VCaP (cell line): ENCODE measurements at regions not wholly inside any gene's neighbourhood (a gene's known extent, or its start where the extent isn't known, plus 50 kb on each side); places are given as distances from the start of the nearest gene placed in this dataset.

Experiments
- H3K27ac ChIP-seq: fragments of 450-650 bp; 2 replicates; pipeline ENCODE4 v1.5.1; 2017
- CTCF ChIP-seq: fragments of 450-650 bp; conservative IDR thresholded peaks from 2 replicates; pipeline ENCODE4 v1.5.1; 2017; ENCODE audit warnings: mild to moderate bottlenecking, moderate library complexity

GRCh38 chr1:223012938-223013337 is 130.1 kb downstream of the TLR5 start:
- TF ChIP-seq CTCF = no peak
- no peak overlapping the region for H3K27ac ChIP-seq

GRCh38 chr1:223014142-223014873 is 128.7 kb downstream of the TLR5 start:
- no peak overlapping the region for H3K27ac ChIP-seq
- no peak for TF ChIP-seq CTCF

- no peak overlapping the region for H3K27ac ChIP-seq
- TF ChIP-seq CTCF = no peak
Observed at GRCh38 chr1:223016381-223016780, 126.7 kb downstream of the TLR5 start.

GRCh38 chr1:223016890-223017289 is 126.2 kb downstream of the TLR5 start:
- H3K27ac ChIP-seq = no peak overlapping the region
- TF ChIP-seq CTCF = no peak

- no peak overlapping the region for H3K27ac ChIP-seq
- no peak for TF ChIP-seq CTCF
Observed at GRCh38 chr1:223017291-223017690, 125.8 kb downstream of the TLR5 start.

GRCh38 chr1:223018534-223018933 is 124.5 kb downstream of the TLR5 start:
- H3K27ac ChIP-seq = no peak overlapping the region
- TF ChIP-seq CTCF = no peak

- TF ChIP-seq CTCF = no peak
- no peak overlapping the region for H3K27ac ChIP-seq
Observed at GRCh38 chr1:223019256-223019655, 123.8 kb downstream of the TLR5 start.
